ENCODE measurements at regions not wholly inside any gene's neighbourhood (a gene's known extent, or its start where the extent isn't known, plus 50 kb on each side); places are given as distances from the start of the nearest gene placed in this dataset.

DNA sequence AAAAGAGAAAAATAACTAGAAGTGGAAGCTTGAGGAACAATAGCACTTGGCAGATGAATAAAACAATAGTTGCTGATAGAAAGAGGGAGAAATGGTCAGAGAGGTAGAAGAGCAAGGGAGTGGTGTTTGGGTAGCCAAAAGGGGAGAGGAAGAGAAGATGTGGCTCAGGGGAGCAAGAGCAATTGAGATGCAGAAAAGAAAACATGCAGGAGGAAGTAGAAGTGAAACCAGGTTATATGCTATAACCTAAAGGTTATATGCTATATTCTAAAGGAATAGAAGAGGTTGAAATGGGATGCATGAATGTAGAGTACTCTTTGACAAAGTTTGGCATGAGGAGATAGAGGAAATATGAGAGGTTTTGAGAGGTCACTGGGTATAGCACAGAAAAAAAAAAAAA, 759.5 kb downstream of the SATB2 start:
- H3K36me3 ChIP-seq (ENCODE audit: control insufficient read depth in 4 of 4, insufficient read depth in 3 of 4, low read depth in 1 of 4, low read length in 3 of 4): no peaks in the 10 kb centered on the region
- no peak overlapping the region for H3K4me3 ChIP-seq (ENCODE audit: low read depth in 1 of 3, low read length in 3 of 3)
- H3K9me3 ChIP-seq (ENCODE audit: control insufficient read depth in 4 of 4, low read length in 3 of 4): no peaks in the 10 kb centered on the region
- no peaks in the 10 kb centered on the region for H3K27me3 ChIP-seq (ENCODE audit: control insufficient read depth in 4 of 4, insufficient read depth in 4 of 4, low read length in 3 of 4)
- no peak overlapping the region for H3K9ac ChIP-seq (ENCODE audit: low read depth in 1 of 2, low read length in 2 of 2)
- H3K27ac ChIP-seq (ENCODE audit: low read depth in 1 of 2, low read length in 2 of 2): no peak overlapping the region
- H3K4me1 ChIP-seq (ENCODE audit: control insufficient read depth in 4 of 4, insufficient read depth in 4 of 4, low read length in 3 of 4): peaks cover 0 to 2% (median 0%) of the 10 kb centered on the region in 4 donors
- no peak for DNase-seq (ENCODE audit: low spot score)
- TF ChIP-seq EGR1 (IDR thresholded peaks at IDR 0.05; ENCODE audit: low read depth in 2 of 2): no peak
- TF ChIP-seq, protein P1, sequence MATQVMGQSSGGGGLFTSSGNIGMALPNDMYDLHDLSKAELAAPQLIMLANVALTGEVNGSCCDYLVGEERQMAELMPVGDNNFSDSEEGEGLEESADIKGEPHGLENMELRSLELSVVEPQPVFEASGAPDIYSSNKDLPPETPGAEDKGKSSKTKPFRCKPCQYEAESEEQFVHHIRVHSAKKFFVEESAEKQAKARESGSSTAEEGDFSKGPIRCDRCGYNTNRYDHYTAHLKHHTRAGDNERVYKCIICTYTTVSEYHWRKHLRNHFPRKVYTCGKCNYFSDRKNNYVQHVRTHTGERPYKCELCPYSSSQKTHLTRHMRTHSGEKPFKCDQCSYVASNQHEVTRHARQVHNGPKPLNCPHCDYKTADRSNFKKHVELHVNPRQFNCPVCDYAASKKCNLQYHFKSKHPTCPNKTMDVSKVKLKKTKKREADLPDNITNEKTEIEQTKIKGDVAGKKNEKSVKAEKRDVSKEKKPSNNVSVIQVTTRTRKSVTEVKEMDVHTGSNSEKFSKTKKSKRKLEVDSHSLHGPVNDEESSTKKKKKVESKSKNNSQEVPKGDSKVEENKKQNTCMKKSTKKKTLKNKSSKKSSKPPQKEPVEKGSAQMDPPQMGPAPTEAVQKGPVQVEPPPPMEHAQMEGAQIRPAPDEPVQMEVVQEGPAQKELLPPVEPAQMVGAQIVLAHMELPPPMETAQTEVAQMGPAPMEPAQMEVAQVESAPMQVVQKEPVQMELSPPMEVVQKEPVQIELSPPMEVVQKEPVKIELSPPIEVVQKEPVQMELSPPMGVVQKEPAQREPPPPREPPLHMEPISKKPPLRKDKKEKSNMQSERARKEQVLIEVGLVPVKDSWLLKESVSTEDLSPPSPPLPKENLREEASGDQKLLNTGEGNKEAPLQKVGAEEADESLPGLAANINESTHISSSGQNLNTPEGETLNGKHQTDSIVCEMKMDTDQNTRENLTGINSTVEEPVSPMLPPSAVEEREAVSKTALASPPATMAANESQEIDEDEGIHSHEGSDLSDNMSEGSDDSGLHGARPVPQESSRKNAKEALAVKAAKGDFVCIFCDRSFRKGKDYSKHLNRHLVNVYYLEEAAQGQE (IDR thresholded peaks at IDR 0.05): no peak
- TF ChIP-seq FOXA2 (IDR thresholded peaks at IDR 0.05): no peak
- TF ChIP-seq HNF4A (conservative IDR thresholded peaks at IDR 0.05): no peak
- TF ChIP-seq RXRA (IDR thresholded peaks at IDR 0.05): no peak
- no peak for TF ChIP-seq JUND (IDR thresholded peaks at IDR 0.05)
- no peak for TF ChIP-seq SP1 (IDR thresholded peaks at IDR 0.05)
- TF ChIP-seq, protein P2, sequence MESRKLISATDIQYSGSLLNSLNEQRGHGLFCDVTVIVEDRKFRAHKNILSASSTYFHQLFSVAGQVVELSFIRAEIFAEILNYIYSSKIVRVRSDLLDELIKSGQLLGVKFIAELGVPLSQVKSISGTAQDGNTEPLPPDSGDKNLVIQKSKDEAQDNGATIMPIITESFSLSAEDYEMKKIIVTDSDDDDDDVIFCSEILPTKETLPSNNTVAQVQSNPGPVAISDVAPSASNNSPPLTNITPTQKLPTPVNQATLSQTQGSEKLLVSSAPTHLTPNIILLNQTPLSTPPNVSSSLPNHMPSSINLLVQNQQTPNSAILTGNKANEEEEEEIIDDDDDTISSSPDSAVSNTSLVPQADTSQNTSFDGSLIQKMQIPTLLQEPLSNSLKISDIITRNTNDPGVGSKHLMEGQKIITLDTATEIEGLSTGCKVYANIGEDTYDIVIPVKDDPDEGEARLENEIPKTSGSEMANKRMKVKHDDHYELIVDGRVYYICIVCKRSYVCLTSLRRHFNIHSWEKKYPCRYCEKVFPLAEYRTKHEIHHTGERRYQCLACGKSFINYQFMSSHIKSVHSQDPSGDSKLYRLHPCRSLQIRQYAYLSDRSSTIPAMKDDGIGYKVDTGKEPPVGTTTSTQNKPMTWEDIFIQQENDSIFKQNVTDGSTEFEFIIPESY (IDR thresholded peaks at IDR 0.05): no peak
- TF ChIP-seq FOXA1 (IDR thresholded peaks at IDR 0.05): no peak
- TF ChIP-seq, protein P3, sequence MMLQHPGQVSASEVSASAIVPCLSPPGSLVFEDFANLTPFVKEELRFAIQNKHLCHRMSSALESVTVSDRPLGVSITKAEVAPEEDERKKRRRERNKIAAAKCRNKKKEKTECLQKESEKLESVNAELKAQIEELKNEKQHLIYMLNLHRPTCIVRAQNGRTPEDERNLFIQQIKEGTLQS (IDR thresholded peaks at IDR 0.05): no peak
- TF ChIP-seq, protein P4, sequence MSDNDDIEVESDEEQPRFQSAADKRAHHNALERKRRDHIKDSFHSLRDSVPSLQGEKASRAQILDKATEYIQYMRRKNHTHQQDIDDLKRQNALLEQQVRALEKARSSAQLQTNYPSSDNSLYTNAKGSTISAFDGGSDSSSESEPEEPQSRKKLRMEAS (IDR thresholded peaks at IDR 0.05): no peak
- TF ChIP-seq TAF1 (conservative IDR thresholded peaks at IDR 0.05): no peak

DNA sequence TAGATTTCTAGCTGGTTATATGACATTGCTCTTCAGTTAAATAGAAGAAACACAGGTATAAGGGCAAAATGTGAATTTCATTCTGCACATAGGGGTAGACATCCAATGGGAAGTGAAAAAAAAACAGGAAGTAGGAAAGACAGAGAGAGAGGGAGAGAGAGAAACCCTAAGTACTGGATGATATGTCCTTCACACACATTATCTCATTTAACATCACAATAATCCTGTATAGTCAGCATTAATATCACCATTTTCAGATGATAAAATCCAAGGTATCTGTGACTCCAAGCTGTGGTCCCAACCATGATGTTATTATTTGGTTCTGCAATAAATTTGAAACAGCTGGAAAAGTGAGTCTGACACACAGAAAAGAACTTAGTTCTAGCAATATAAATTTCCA, 759.9 kb downstream of the SATB2 start:
- no peaks in the 10 kb centered on the region for H3K36me3 ChIP-seq (ENCODE audit: control insufficient read depth in 4 of 4, insufficient read depth in 3 of 4, low read depth in 1 of 4, low read length in 3 of 4)
- H3K9me3 ChIP-seq (ENCODE audit: control insufficient read depth in 4 of 4, low read length in 3 of 4): no peaks in the 10 kb centered on the region
- no peak overlapping the region for H3K9ac ChIP-seq (ENCODE audit: low read depth in 1 of 2, low read length in 2 of 2)
- H3K4me1 ChIP-seq (ENCODE audit: control insufficient read depth in 4 of 4, insufficient read depth in 4 of 4, low read length in 3 of 4): peaks cover 0 to 2% (median 0%) of the 10 kb centered on the region in 4 donors
- H3K27ac ChIP-seq (ENCODE audit: low read depth in 1 of 2, low read length in 2 of 2): no peak overlapping the region
- H3K4me3 ChIP-seq (ENCODE audit: low read depth in 1 of 3, low read length in 3 of 3): no peak overlapping the region
- no peaks in the 10 kb centered on the region for H3K27me3 ChIP-seq (ENCODE audit: control insufficient read depth in 4 of 4, insufficient read depth in 4 of 4, low read length in 3 of 4)
- no peak for DNase-seq (ENCODE audit: low spot score)
- TF ChIP-seq FOXA2 (IDR thresholded peaks at IDR 0.05) (no peak), YY1 (IDR thresholded peaks at IDR 0.05) (no peak), TAF1 (conservative IDR thresholded peaks at IDR 0.05) (no peak), GABPA (IDR thresholded peaks at IDR 0.05 in 1 of 2, conservative IDR thresholded peaks at IDR 0.05 in 1 of 2) (no peak), JUND (IDR thresholded peaks at IDR 0.05) (no peak), SP1 (IDR thresholded peaks at IDR 0.05) (no peak), RAD21 (IDR thresholded peaks at IDR 0.05) (no peak), HNF4A (conservative IDR thresholded peaks at IDR 0.05) (no peak), HNF4G (IDR thresholded peaks at IDR 0.05) (no peak), NR2F2 (IDR thresholded peaks at IDR 0.05) (no peak), FOXA1 (IDR thresholded peaks at IDR 0.05) (no peak), EGR1 (IDR thresholded peaks at IDR 0.05; ENCODE audit: low read depth in 2 of 2) (no peak)
- TF ChIP-seq, protein P3 (IDR thresholded peaks at IDR 0.05): no peak
- TF ChIP-seq, protein P2 (IDR thresholded peaks at IDR 0.05): no peak
- TF ChIP-seq, protein P5, sequence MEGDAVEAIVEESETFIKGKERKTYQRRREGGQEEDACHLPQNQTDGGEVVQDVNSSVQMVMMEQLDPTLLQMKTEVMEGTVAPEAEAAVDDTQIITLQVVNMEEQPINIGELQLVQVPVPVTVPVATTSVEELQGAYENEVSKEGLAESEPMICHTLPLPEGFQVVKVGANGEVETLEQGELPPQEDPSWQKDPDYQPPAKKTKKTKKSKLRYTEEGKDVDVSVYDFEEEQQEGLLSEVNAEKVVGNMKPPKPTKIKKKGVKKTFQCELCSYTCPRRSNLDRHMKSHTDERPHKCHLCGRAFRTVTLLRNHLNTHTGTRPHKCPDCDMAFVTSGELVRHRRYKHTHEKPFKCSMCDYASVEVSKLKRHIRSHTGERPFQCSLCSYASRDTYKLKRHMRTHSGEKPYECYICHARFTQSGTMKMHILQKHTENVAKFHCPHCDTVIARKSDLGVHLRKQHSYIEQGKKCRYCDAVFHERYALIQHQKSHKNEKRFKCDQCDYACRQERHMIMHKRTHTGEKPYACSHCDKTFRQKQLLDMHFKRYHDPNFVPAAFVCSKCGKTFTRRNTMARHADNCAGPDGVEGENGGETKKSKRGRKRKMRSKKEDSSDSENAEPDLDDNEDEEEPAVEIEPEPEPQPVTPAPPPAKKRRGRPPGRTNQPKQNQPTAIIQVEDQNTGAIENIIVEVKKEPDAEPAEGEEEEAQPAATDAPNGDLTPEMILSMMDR (IDR thresholded peaks at IDR 0.05; ENCODE audit: low read depth, low read length, missing input control): no peak
- TF ChIP-seq, protein P1 (IDR thresholded peaks at IDR 0.05): no peak

Measured in liver (tissue), 7 donors.